Mesendoderm (in vitro differentiated cells): ENCODE measurements at regions not wholly inside any gene's neighbourhood (a gene's known extent, or its start where the extent isn't known, plus 50 kb on each side); places are given as distances from the start of the nearest gene placed in this dataset.

Experiments used
- DNase-seq: peaks from one replicate; pipeline ENCODE4 v3.0.0; 2013
- H2AK5ac ChIP-seq: 2 replicates; pipeline ENCODE4 v1.6.1; 2013; ENCODE audit warnings: low read length, inconsistent platforms
- H2BK120ac ChIP-seq: 2 replicates; pipeline ENCODE4 v1.6.1; 2013; ENCODE audit warnings: low read depth, mild to moderate bottlenecking, low read length, moderate library complexity, mixed read lengths
- H2BK15ac ChIP-seq: replicated peaks from 2 replicates; pipeline ENCODE4 v1.6.1; 2013; ENCODE audit warnings: low read depth, mild to moderate bottlenecking, moderate library complexity
- H2BK5ac ChIP-seq: 2 replicates; pipeline ENCODE4 v1.6.1; 2013; ENCODE audit warnings: low read length, inconsistent platforms
- H3K18ac ChIP-seq: 2 replicates; pipeline ENCODE4 v1.6.1; 2013; ENCODE audit warnings: mild to moderate bottlenecking, low read length, mixed read lengths
- H3K23ac ChIP-seq: one replicate; pipeline ENCODE4 v1.6.1; 2013; ENCODE audit warnings: low read length
- H3K27ac ChIP-seq: 2 replicates; pipeline ENCODE4 v1.5.1; 2013; ENCODE audit warnings: low read depth, mild to moderate bottlenecking, inconsistent platforms, low read length, moderate library complexity
- H3K27me3 ChIP-seq: 2 replicates; pipeline ENCODE4 v1.6.1; 2013; ENCODE audit warnings: low read length, control low read depth, mild to moderate bottlenecking, inconsistent platforms; ENCODE audit not compliant: insufficient read depth, poor library complexity
- H3K36me3 ChIP-seq: 2 replicates; pipeline ENCODE4 v1.6.1; 2013; ENCODE audit warnings: low read length, inconsistent platforms; ENCODE audit not compliant: control insufficient read depth, insufficient read depth
- H3K4ac ChIP-seq: one replicate; pipeline ENCODE4 v1.6.1; 2013; ENCODE audit warnings: low read depth, mild to moderate bottlenecking, low read length, moderate library complexity
- H3K4me1 ChIP-seq: 2 replicates; pipeline ENCODE4 v1.6.1; 2013; ENCODE audit warnings: low read depth, low read length, inconsistent platforms; ENCODE audit not compliant: control insufficient read depth
- H3K4me2 ChIP-seq: 2 replicates; pipeline ENCODE4 v1.6.1; 2013; ENCODE audit warnings: low read length
- H3K4me3 ChIP-seq: 2 replicates; pipeline ENCODE4 v1.5.1; 2013; ENCODE audit warnings: mild to moderate bottlenecking, low read length
- H3K56ac ChIP-seq: one replicate; pipeline ENCODE4 v1.6.1; 2013; ENCODE audit warnings: low read length
- H3K79me1 ChIP-seq: 2 replicates; pipeline ENCODE4 v1.6.1; 2013; ENCODE audit warnings: low read length, inconsistent platforms
- H3K79me2 ChIP-seq: 2 replicates; pipeline ENCODE4 v1.6.1; 2013; ENCODE audit warnings: mild to moderate bottlenecking, low read length; ENCODE audit not compliant: control insufficient read depth, insufficient read depth
- H3K9ac ChIP-seq: 2 replicates; pipeline ENCODE4 v1.6.1; 2013; ENCODE audit warnings: low read length, inconsistent platforms
- H4K5ac ChIP-seq: one replicate; pipeline ENCODE4 v1.6.1; 2013; ENCODE audit warnings: low read length
- H4K8ac ChIP-seq: one replicate; pipeline ENCODE4 v1.6.1; 2013; ENCODE audit warnings: low read depth, mild to moderate bottlenecking, control low read depth, low read length, moderate library complexity
- WGBS: extraction: QIAGEN DNeasy Blood & Tissue Kit; methylation state at CpG from one replicate; pipeline ENCODE4 v1.1.7; 2013; ENCODE audit warnings: low lambda C conversion rate, missing lambda C conversion rate; ENCODE audit not compliant: insufficient coverage; ENCODE audit errors: extremely low coverage; 5-methylcytosine and 5-hydroxymethylcytosine counted together

GRCh38 chr2:7180638-7181370 is 263.6 kb downstream of the RNF144A start:
- Histone ChIP-seq H3K27ac (no peak overlapping the region), H2AK5ac (no peak overlapping the region), H3K79me1 (no peaks in the 10 kb centered on the region), H2BK5ac (no peak overlapping the region), H4K5ac (no peak overlapping the region), H2BK120ac (no peak overlapping the region), H4K8ac (no peak overlapping the region), H3K9ac (no peak overlapping the region), H3K4me2 (no peak overlapping the region), H3K4ac (no peak overlapping the region), H3K4me3 (no peak overlapping the region), H3K18ac (no peak overlapping the region), H3K36me3 (no peaks in the 10 kb centered on the region), H3K56ac (no peak overlapping the region), H2BK15ac (no peak overlapping the region), H3K23ac (no peak overlapping the region), H3K27me3 (no peaks in the 10 kb centered on the region), H3K79me2 (no peaks in the 10 kb centered on the region), H3K4me1 (no peaks in the 10 kb centered on the region)
- peak; percentile 6 for DNase-seq
- no CpG with 5 or more reads among the region's 9 CpGs for WGBS

GRCh38 chr2:7182525-7182924 is 265.3 kb downstream of the RNF144A start:
- no peaks in the 10 kb centered on the region for H3K27me3 ChIP-seq
- H3K56ac ChIP-seq: no peak overlapping the region
- no peak overlapping the region for H2BK120ac ChIP-seq
- no peak overlapping the region for H3K27ac ChIP-seq
- H3K4me2 ChIP-seq: no peak overlapping the region
- H3K79me2 ChIP-seq: no peaks in the 10 kb centered on the region
- H3K18ac ChIP-seq: no peak overlapping the region
- H2AK5ac ChIP-seq: no peak overlapping the region
- H3K23ac ChIP-seq: no peak overlapping the region
- H3K4me1 ChIP-seq: no peaks in the 10 kb centered on the region
- no peak overlapping the region for H2BK15ac ChIP-seq
- WGBS: no CpG with 5 or more reads among the region's 3 CpGs
- no peak overlapping the region for H3K4ac ChIP-seq
- H3K9ac ChIP-seq: no peak overlapping the region
- DNase-seq: no peak
- no peak overlapping the region for H2BK5ac ChIP-seq
- H3K4me3 ChIP-seq: no peak overlapping the region
- no peaks in the 10 kb centered on the region for H3K79me1 ChIP-seq
- no peaks in the 10 kb centered on the region for H3K36me3 ChIP-seq
- no peak overlapping the region for H4K5ac ChIP-seq
- H4K8ac ChIP-seq: no peak overlapping the region

- no peak overlapping the region for H3K23ac ChIP-seq
- no CpG with 5 or more reads among the region's 8 CpGs for WGBS
- no peak overlapping the region for H4K8ac ChIP-seq
- H3K27me3 ChIP-seq: no peaks in the 10 kb centered on the region
- no peak overlapping the region for H4K5ac ChIP-seq
- H2AK5ac ChIP-seq: no peak overlapping the region
- H2BK5ac ChIP-seq: no peak overlapping the region
- peaks cover 6% of the 10 kb centered on the region for H3K4me1 ChIP-seq
- no peak overlapping the region for H2BK120ac ChIP-seq
- H3K18ac ChIP-seq: no peak overlapping the region
- H3K36me3 ChIP-seq: no peaks in the 10 kb centered on the region
- no peak overlapping the region for H3K4me3 ChIP-seq
- no peak overlapping the region for H3K9ac ChIP-seq
- no peak overlapping the region for H3K27ac ChIP-seq
- DNase-seq: no peak
- H3K4me2 ChIP-seq: no peak overlapping the region
- no peaks in the 10 kb centered on the region for H3K79me1 ChIP-seq
- no peaks in the 10 kb centered on the region for H3K79me2 ChIP-seq
- no peak overlapping the region for H2BK15ac ChIP-seq
- no peak overlapping the region for H3K56ac ChIP-seq
- no peak overlapping the region for H3K4ac ChIP-seq
These were observed 271.9 kb downstream of the RNF144A start for GRCh38 chr2:7189106-7189505.

GRCh38 chr2:7190587-7191324 is 273.5 kb downstream of the RNF144A start:
- no peak overlapping the region for H3K18ac ChIP-seq
- H4K8ac ChIP-seq: no peak overlapping the region
- H3K4me3 ChIP-seq: no peak overlapping the region
- H3K56ac ChIP-seq: no peak overlapping the region
- H3K27ac ChIP-seq: no peak overlapping the region
- WGBS: no CpG with 5 or more reads among the region's 5 CpGs
- H3K79me1 ChIP-seq: no peaks in the 10 kb centered on the region
- peak; percentile 70 for DNase-seq
- no peak overlapping the region for H2BK5ac ChIP-seq
- no peak overlapping the region for H2BK120ac ChIP-seq
- no peaks in the 10 kb centered on the region for H3K79me2 ChIP-seq
- no peak overlapping the region for H3K9ac ChIP-seq
- H2AK5ac ChIP-seq: no peak overlapping the region
- no peak overlapping the region for H3K4ac ChIP-seq
- peaks cover 6% of the 10 kb centered on the region for H3K4me1 ChIP-seq
- no peak overlapping the region for H2BK15ac ChIP-seq
- no peaks in the 10 kb centered on the region for H3K36me3 ChIP-seq
- no peaks in the 10 kb centered on the region for H3K27me3 ChIP-seq
- H3K4me2 ChIP-seq: no peak overlapping the region
- no peak overlapping the region for H3K23ac ChIP-seq
- H4K5ac ChIP-seq: no peak overlapping the region

- no peak overlapping the region for H3K4me3 ChIP-seq
- no peak overlapping the region for H3K27ac ChIP-seq
These were observed 274.7 kb downstream of the RNF144A start for GRCh38 chr2:7191932-7192331.

More at GRCh38 chr2:7191932-7192331, 274.7 kb downstream of the RNF144A start:
- Histone ChIP-seq H3K4me2 (no peak overlapping the region), H3K36me3 (no peaks in the 10 kb centered on the region), H2AK5ac (no peak overlapping the region), H2BK120ac (no peak overlapping the region), H3K27me3 (no peaks in the 10 kb centered on the region), H3K79me1 (no peaks in the 10 kb centered on the region), H3K23ac (no peak overlapping the region), H3K4ac (no peak overlapping the region), H4K5ac (no peak overlapping the region), H3K56ac (no peak overlapping the region), H4K8ac (no peak overlapping the region), H3K18ac (peak overlapping the region; percentile 54), H3K79me2 (no peaks in the 10 kb centered on the region), H2BK15ac (no peak overlapping the region), H3K4me1 (peaks cover 6% of the 10 kb centered on the region), H3K9ac (no peak overlapping the region), H2BK5ac (no peak overlapping the region)
- peak; percentile 85 for DNase-seq
- WGBS: no CpG with 5 or more reads among the region's 4 CpGs
